SK-N-SH treated with all-trans-retinoic acid at 6 μM for 48 hours (cell line): ENCODE measurements at regions not wholly inside any gene's neighbourhood (a gene's known extent, or its start where the extent isn't known, plus 50 kb on each side); places are given as distances from the start of the nearest gene placed in this dataset.

Source experiments
- ATAC-seq: fragments of 200-7000 bp; cut with Tn5 transposase; 3 replicates; pipeline ENCODE4 v1.9.1; 2020; ENCODE audit warnings: mild to moderate bottlenecking, moderate library complexity
- ARNTL ChIP-seq: fragments of 450-650 bp; formaldehyde crosslinking; IDR thresholded peaks from 2 replicates; pipeline ENCODE4 v1.5.0; 2020; ENCODE audit warnings: low read depth, mild to moderate bottlenecking, moderate library complexity, borderline replicate concordance
- BACH2 ChIP-seq: fragments of 250-450 bp; sonication (Bioruptor Pico); IDR thresholded peaks from 2 replicates; pipeline ENCODE4 v1.9.0; 2021; ENCODE audit warnings: mild to moderate bottlenecking, borderline replicate concordance
- CREB5 ChIP-seq: fragments of 250-450 bp; sonication (Bioruptor Pico); IDR thresholded peaks from 2 replicates; pipeline ENCODE4 v1.5.1; 2020; ENCODE audit warnings: low read depth, mild to moderate bottlenecking, moderate library complexity
- CSDC2 ChIP-seq: fragments of 250-450 bp; sonication (Bioruptor Pico); IDR thresholded peaks from 2 replicates; pipeline ENCODE4 v1.5.0; 2020; ENCODE audit warnings: mild to moderate bottlenecking, moderate library complexity
- CSRNP3 ChIP-seq: fragments of 250-450 bp; sonication (Bioruptor Pico); IDR thresholded peaks from 2 replicates; pipeline ENCODE4 v1.5.1; 2021; ENCODE audit warnings: mild to moderate bottlenecking, moderate library complexity
- ESRRG ChIP-seq: fragments of 250-450 bp; sonication (Bioruptor Pico); IDR thresholded peaks from 2 replicates; pipeline ENCODE4 v1.6.1; 2021; ENCODE audit warnings: mild to moderate bottlenecking
- GLIS3 ChIP-seq: fragments of 250-450 bp; sonication (Bioruptor Pico); IDR thresholded peaks from 2 replicates; pipeline ENCODE4 v1.5.0; 2020; ENCODE audit warnings: mild to moderate bottlenecking, moderate library complexity
- ISL1 ChIP-seq: fragments of 250-450 bp; sonication (Bioruptor Pico); IDR thresholded peaks from 2 replicates; pipeline ENCODE4 v2.1.2; 2022; ENCODE audit warnings: mild to moderate bottlenecking, moderate library complexity
- OSR1 ChIP-seq: fragments of 250-450 bp; sonication (Bioruptor Pico); IDR thresholded peaks from 2 replicates; pipeline ENCODE4 v1.8.0; 2022; ENCODE audit warnings: moderate library complexity, mild to moderate bottlenecking, inconsistent platforms
- POU6F1 ChIP-seq: fragments of 250-450 bp; sonication (Bioruptor Pico); IDR thresholded peaks from 2 replicates; pipeline ENCODE4 v1.8.0; 2021; ENCODE audit warnings: low read depth, mild to moderate bottlenecking, moderate library complexity, borderline replicate concordance
- PPARA ChIP-seq: fragments of 250-450 bp; sonication (Bioruptor Pico); IDR thresholded peaks from 2 replicates; pipeline ENCODE4 v1.5.0; 2020; ENCODE audit warnings: mild to moderate bottlenecking, borderline replicate concordance
- RARB ChIP-seq: fragments of 250-450 bp; sonication (Bioruptor Pico); IDR thresholded peaks from 2 replicates; pipeline ENCODE4 v1.8.0; 2021; ENCODE audit warnings: mild to moderate bottlenecking, moderate library complexity
- SNAI2 ChIP-seq: fragments of 250-450 bp; sonication (Bioruptor Pico); IDR thresholded peaks from 2 replicates; pipeline ENCODE4 v1.5.0; 2020; ENCODE audit warnings: mild to moderate bottlenecking, moderate library complexity
- TCF4 ChIP-seq: fragments of 250-450 bp; sonication (Bioruptor Pico); IDR thresholded peaks from 2 replicates; pipeline ENCODE4 v1.8.0; 2021; ENCODE audit warnings: mild to moderate bottlenecking, moderate library complexity, borderline replicate concordance
- TOX ChIP-seq: fragments of 250-450 bp; sonication (Bioruptor Pico); IDR thresholded peaks from 2 replicates; pipeline ENCODE4 v1.8.0; 2021; ENCODE audit warnings: mild to moderate bottlenecking, moderate library complexity, borderline replicate concordance
- ZC3H10 ChIP-seq: fragments of 250-450 bp; sonication (Bioruptor Pico); IDR thresholded peaks from 2 replicates; pipeline ENCODE4 v1.5.1; 2021; ENCODE audit warnings: mild to moderate bottlenecking, moderate library complexity
- ZFP3 ChIP-seq: fragments of 250-450 bp; sonication (Bioruptor Pico); IDR thresholded peaks from 2 replicates; pipeline ENCODE4 v1.5.0; 2020; ENCODE audit warnings: mild to moderate bottlenecking, moderate library complexity
- ZFP30 ChIP-seq: fragments of 450-650 bp; formaldehyde crosslinking; IDR thresholded peaks from 2 replicates; pipeline ENCODE4 v1.5.0; 2022; ENCODE audit warnings: mild to moderate bottlenecking, moderate library complexity
- ZNF565 ChIP-seq: fragments of 450-650 bp; formaldehyde crosslinking; conservative IDR thresholded peaks from 2 replicates; pipeline ENCODE4 v1.5.0; 2020; ENCODE audit warnings: low read depth, mild to moderate bottlenecking, moderate library complexity
- ZNF70 ChIP-seq: fragments of 450-650 bp; formaldehyde crosslinking; IDR thresholded peaks from 2 replicates; pipeline ENCODE4 v1.5.0; 2020; ENCODE audit warnings: mild to moderate bottlenecking, moderate library complexity
- ZNF8 ChIP-seq: fragments of 450-650 bp; formaldehyde crosslinking; IDR thresholded peaks from 2 replicates; pipeline ENCODE4 v1.5.0; 2020; ENCODE audit warnings: mild to moderate bottlenecking, moderate library complexity

GRCh38 chr18:6616981-6617380, 112.5 kb upstream of the ARHGAP28 start (continued):
- no peak for TF ChIP-seq POU6F1 (CRISPR knock-in tag)
- no peak for TF ChIP-seq ZNF8 (CRISPR knock-in tag)
- TF ChIP-seq CREB5 (CRISPR knock-in tag): no peak

- TF ChIP-seq ESRRG (CRISPR knock-in tag): no peak
- no peak for TF ChIP-seq CSDC2 (CRISPR knock-in tag)
- no peak for TF ChIP-seq TCF4
- no peak for TF ChIP-seq ZNF565
- no peak for TF ChIP-seq OSR1 (CRISPR knock-in tag)
- TF ChIP-seq CSRNP3: no peak
- no peak for TF ChIP-seq ZNF8 (CRISPR knock-in tag)
- TF ChIP-seq ZC3H10 (CRISPR knock-in tag): no peak
- TF ChIP-seq ZFP30: no peak
- TF ChIP-seq ZFP3: no peak
- TF ChIP-seq, all 23 proteins: peak for 0
- ATAC-seq: no peak
Observed at GRCh38 chr18:6621437-6621836, 108.1 kb upstream of the ARHGAP28 start.

GRCh38 chr18:6623278-6623677, 106.2 kb upstream of the ARHGAP28 start:
- TF ChIP-seq ISL1 (CRISPR knock-in tag) (peak; percentile 82), CSDC2 (CRISPR knock-in tag) (no peak), CSRNP3 (0 out of 2 replicates have a peak, but pooled peaks have one; percentile 17)
- ATAC-seq: peak; percentile 46

- TF ChIP-seq CSRNP3 (no peak), PPARA (no peak), ZNF565 (no peak), POU6F1 (CRISPR knock-in tag) (no peak), CSDC2 (CRISPR knock-in tag) (no peak), SNAI2 (no peak), ESRRG (CRISPR knock-in tag) (no peak), ZC3H10 (CRISPR knock-in tag) (no peak), GLIS3 (no peak), ZNF70 (CRISPR knock-in tag) (no peak)
- peak; percentile 59 for ATAC-seq
Observed at GRCh38 chr18:6624271-6624660, 105.2 kb upstream of the ARHGAP28 start.

- TF ChIP-seq ZFP30: peak; percentile 79
- TF ChIP-seq ZFP3: no peak
- no peak for TF ChIP-seq ZNF565
- TF ChIP-seq TOX: no peak
- no peak for TF ChIP-seq ESRRG (CRISPR knock-in tag)
- no peak for TF ChIP-seq GLIS3
- no peak for TF ChIP-seq ZC3H10 (CRISPR knock-in tag)
- no peak for TF ChIP-seq CSDC2 (CRISPR knock-in tag)
- TF ChIP-seq ZNF70 (CRISPR knock-in tag): no peak
- TF ChIP-seq CSRNP3: no peak
- peak; percentile 97 for TF ChIP-seq ISL1 (CRISPR knock-in tag)
- TF ChIP-seq ARNTL (CRISPR knock-in tag): no peak
- no peak for TF ChIP-seq PPARA
- peak; percentile 82; the same call in 1 of the 2 replicates for TF ChIP-seq CREB5 (CRISPR knock-in tag)
- no peak for TF ChIP-seq BACH2 (CRISPR knock-in tag)
- TF ChIP-seq RARB: no peak
- ATAC-seq: peak; percentile 59
Observed at GRCh38 chr18:6624661-6625311, 104.7 kb upstream of the ARHGAP28 start.
